ENCODE measurements at regions not wholly inside any gene's neighbourhood (a gene's known extent, or its start where the extent isn't known, plus 50 kb on each side); places are given as distances from the start of the nearest gene placed in this dataset.

DNA sequence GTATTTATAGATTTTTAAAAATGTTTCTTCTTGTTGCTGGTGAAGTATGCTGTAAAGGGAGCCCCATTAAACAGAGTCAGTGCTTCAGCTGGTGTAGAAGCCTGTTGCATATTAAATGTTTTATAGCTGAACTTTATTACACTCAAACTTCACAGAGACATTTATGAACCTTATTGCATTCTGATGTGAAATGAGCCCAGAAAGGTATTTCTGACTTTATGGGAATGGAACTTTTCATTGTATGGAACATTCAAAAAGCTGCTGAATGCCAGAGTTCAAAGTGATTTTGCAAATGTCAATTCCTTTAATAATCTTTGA, 329.3 kb upstream of the RASGRP1 start:
- TF ChIP-seq CSDC2 (CRISPR knock-in tag; IDR thresholded peaks at IDR 0.05) = no peak
- no peak for TF ChIP-seq ESRRG (CRISPR knock-in tag; IDR thresholded peaks at IDR 0.05)
- TF ChIP-seq, protein P1, sequence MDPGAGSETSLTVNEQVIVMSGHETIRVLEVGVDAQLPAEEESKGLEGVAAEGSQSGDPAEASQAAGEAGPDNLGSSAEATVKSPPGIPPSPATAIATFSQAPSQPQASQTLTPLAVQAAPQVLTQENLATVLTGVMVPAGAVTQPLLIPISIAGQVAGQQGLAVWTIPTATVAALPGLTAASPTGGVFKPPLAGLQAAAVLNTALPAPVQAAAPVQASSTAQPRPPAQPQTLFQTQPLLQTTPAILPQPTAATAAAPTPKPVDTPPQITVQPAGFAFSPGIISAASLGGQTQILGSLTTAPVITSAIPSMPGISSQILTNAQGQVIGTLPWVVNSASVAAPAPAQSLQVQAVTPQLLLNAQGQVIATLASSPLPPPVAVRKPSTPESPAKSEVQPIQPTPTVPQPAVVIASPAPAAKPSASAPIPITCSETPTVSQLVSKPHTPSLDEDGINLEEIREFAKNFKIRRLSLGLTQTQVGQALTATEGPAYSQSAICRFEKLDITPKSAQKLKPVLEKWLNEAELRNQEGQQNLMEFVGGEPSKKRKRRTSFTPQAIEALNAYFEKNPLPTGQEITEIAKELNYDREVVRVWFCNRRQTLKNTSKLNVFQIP (CRISPR knock-in tag; IDR thresholded peaks at IDR 0.05; ENCODE audit: borderline replicate concordance, low read depth) = no peak
- no peak for TF ChIP-seq GLIS3 (CRISPR knock-in tag; IDR thresholded peaks at IDR 0.05)
- TF ChIP-seq, protein P2, sequence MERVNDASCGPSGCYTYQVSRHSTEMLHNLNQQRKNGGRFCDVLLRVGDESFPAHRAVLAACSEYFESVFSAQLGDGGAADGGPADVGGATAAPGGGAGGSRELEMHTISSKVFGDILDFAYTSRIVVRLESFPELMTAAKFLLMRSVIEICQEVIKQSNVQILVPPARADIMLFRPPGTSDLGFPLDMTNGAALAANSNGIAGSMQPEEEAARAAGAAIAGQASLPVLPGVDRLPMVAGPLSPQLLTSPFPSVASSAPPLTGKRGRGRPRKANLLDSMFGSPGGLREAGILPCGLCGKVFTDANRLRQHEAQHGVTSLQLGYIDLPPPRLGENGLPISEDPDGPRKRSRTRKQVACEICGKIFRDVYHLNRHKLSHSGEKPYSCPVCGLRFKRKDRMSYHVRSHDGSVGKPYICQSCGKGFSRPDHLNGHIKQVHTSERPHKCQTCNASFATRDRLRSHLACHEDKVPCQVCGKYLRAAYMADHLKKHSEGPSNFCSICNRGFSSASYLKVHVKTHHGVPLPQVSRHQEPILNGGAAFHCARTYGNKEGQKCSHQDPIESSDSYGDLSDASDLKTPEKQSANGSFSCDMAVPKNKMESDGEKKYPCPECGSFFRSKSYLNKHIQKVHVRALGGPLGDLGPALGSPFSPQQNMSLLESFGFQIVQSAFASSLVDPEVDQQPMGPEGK (CRISPR knock-in tag; IDR thresholded peaks at IDR 0.05; ENCODE audit: borderline replicate concordance) = no peak
- no peak for TF ChIP-seq TCF4 (CRISPR knock-in tag; IDR thresholded peaks at IDR 0.05; ENCODE audit: borderline replicate concordance)
- no peak for TF ChIP-seq ZFP3 (CRISPR knock-in tag; IDR thresholded peaks at IDR 0.05)
- TF ChIP-seq BACH2 (CRISPR knock-in tag; IDR thresholded peaks at IDR 0.05; ENCODE audit: borderline replicate concordance) = no peak
